HEK293 (cell line): ENCODE measurements at regions not wholly inside any gene's neighbourhood (a gene's known extent, or its start where the extent isn't known, plus 50 kb on each side); places are given as distances from the start of the nearest gene placed in this dataset.

Experiments
- CTCF ChIA-PET: fragments of 350-600 bp; formaldehyde crosslinking; extraction: SDS; loops from one replicate; lab custom pipeline; 2021; ENCODE audit warnings: antibody characterized with exemption; lab: Yijun Ruan, JAX
- POLR2A ChIA-PET: fragments of 300-600 bp; formaldehyde crosslinking; extraction: SDS; loops from one replicate; lab custom pipeline; 2020; ENCODE audit warnings: antibody characterized with exemption, inconsistent platforms; lab: Yijun Ruan, JAX
- H3K27ac ChIP-seq: fragments of 200-500 bp; sonication (Bioruptor generic); 2 replicates; pipeline ENCODE4 v1.5.1; 2014; ENCODE audit warnings: low read depth, low read length, control low read depth, inconsistent platforms; ENCODE audit errors: extremely low read depth
- H3K36me3 ChIP-seq, 2 experiments: fragments of 200-500 bp in 1 of 2; sonication (Bioruptor generic) in 1 of 2; 1 replicate in 1 of 2; 2 replicates in 1 of 2; pipeline ENCODE4 v1.5.1; 2014 to 2017; ENCODE audit warnings: inconsistent platforms in 2 of 2, low read length in 2 of 2; ENCODE audit not compliant: control insufficient read depth in 2 of 2, insufficient read depth in 1 of 2
- H3K4me1 ChIP-seq: fragments of 200-500 bp; sonication (Bioruptor generic); 2 replicates; pipeline ENCODE4 v1.5.1; 2014; ENCODE audit warnings: mild to moderate bottlenecking, low read length, inconsistent platforms; ENCODE audit not compliant: control insufficient read depth, insufficient read depth
- H3K4me3 ChIP-seq: 2 replicates; pipeline ENCODE4 v1.5.1; 2011; ENCODE audit warnings: low read depth, mild to moderate bottlenecking, control low read depth, low read length, moderate library complexity
- H3K9me3 ChIP-seq: fragments of 200-500 bp; sonication (Bioruptor generic); 2 replicates; pipeline ENCODE4 v1.5.1; 2014; ENCODE audit warnings: low read depth, low read length, inconsistent platforms; ENCODE audit not compliant: control insufficient read depth, insufficient read depth
- HOXC10 ChIP-seq: sonication (generic); formaldehyde crosslinking; IDR thresholded peaks from 2 replicates; pipeline ENCODE4 v1.8.1; 2023; ENCODE audit warnings: mild to moderate bottlenecking, missing genetic modification reagents
- KLF8 ChIP-seq: fragments of 450-650 bp; formaldehyde crosslinking; IDR thresholded peaks from 2 replicates; pipeline ENCODE4 v1.5.1; 2016; ENCODE audit warnings: missing biosample characterization, missing genetic modification characterization
- MYNN ChIP-seq: fragments of 450-650 bp; formaldehyde crosslinking; IDR thresholded peaks from 2 replicates; pipeline ENCODE4 v1.5.1; 2016; ENCODE audit warnings: missing biosample characterization, missing genetic modification characterization, borderline replicate concordance
- MZF1 ChIP-seq: fragments of 450-650 bp; formaldehyde crosslinking; IDR thresholded peaks from 2 replicates; pipeline ENCODE4 v1.5.1; 2017; ENCODE audit warnings: missing biosample characterization, missing genetic modification characterization, borderline replicate concordance
- SCRT2 ChIP-seq: fragments of 450-650 bp; formaldehyde crosslinking; IDR thresholded peaks from 2 replicates; pipeline ENCODE4 v1.5.1; 2016; ENCODE audit warnings: missing biosample characterization, missing genetic modification characterization
- SP2 ChIP-seq: fragments of 450-650 bp; formaldehyde crosslinking; IDR thresholded peaks from 2 replicates; pipeline ENCODE4 v1.5.1; 2016; ENCODE audit warnings: missing biosample characterization, missing genetic modification characterization
- SP3 ChIP-seq: fragments of 450-650 bp; formaldehyde crosslinking; IDR thresholded peaks from 2 replicates; pipeline ENCODE4 v1.5.1; 2016; ENCODE audit warnings: missing biosample characterization, missing genetic modification characterization
- TCF7L2 ChIP-seq: IDR thresholded peaks from 2 replicates; pipeline ENCODE4 v1.6.1; 2011; ENCODE audit warnings: low read depth, mild to moderate bottlenecking, inconsistent platforms, low read length, moderate library complexity, borderline replicate concordance
- TSHZ1 ChIP-seq: fragments of 450-650 bp; formaldehyde crosslinking; IDR thresholded peaks from 2 replicates; pipeline ENCODE4 v1.5.1; 2016; ENCODE audit warnings: missing biosample characterization, missing genetic modification characterization, borderline replicate concordance
- WT1 ChIP-seq: fragments of 450-650 bp; formaldehyde crosslinking; IDR thresholded peaks from 2 replicates; pipeline ENCODE4 v1.5.1; 2016; ENCODE audit warnings: missing biosample characterization, missing genetic modification characterization
- YY1 ChIP-seq: fragments of 450-650 bp; formaldehyde crosslinking; IDR thresholded peaks from 2 replicates; pipeline ENCODE4 v1.5.1; 2018; ENCODE audit warnings: missing biosample characterization, missing genetic modification characterization
- ZNF157 ChIP-seq: fragments of 450-650 bp; formaldehyde crosslinking; IDR thresholded peaks from 2 replicates; pipeline ENCODE4 v1.5.1; 2016; ENCODE audit warnings: missing biosample characterization, missing genetic modification characterization
- ZNF214 ChIP-seq: fragments of 450-650 bp; formaldehyde crosslinking; IDR thresholded peaks from 2 replicates; pipeline ENCODE4 v1.5.1; 2017; ENCODE audit warnings: missing biosample characterization, mild to moderate bottlenecking, missing genetic modification characterization, borderline replicate concordance
- ZNF26 ChIP-seq: fragments of 450-650 bp; formaldehyde crosslinking; IDR thresholded peaks from 2 replicates; pipeline ENCODE4 v1.5.1; 2016; ENCODE audit warnings: missing biosample characterization, missing genetic modification characterization
- ZNF274 ChIP-seq, 2 experiments: fragments of 200-500 bp in 1 of 2; fragments of 450-650 bp in 1 of 2; sonication (Bioruptor generic) in 1 of 2; formaldehyde crosslinking in 1 of 2; IDR thresholded peaks; 2 replicates each; pipeline versions ENCODE4 v1.5.1 to v1.6.1; 2014 to 2016; ENCODE audit warnings: borderline replicate concordance in 1 of 2, inconsistent platforms in 1 of 2, low read length in 1 of 2, missing biosample characterization in 1 of 2, missing genetic modification characterization in 1 of 2
- ZNF280D ChIP-seq: fragments of 450-650 bp; formaldehyde crosslinking; IDR thresholded peaks from 2 replicates; pipeline ENCODE4 v1.5.1; 2016; ENCODE audit warnings: missing biosample characterization, missing genetic modification characterization
- ZNF449 ChIP-seq: fragments of 450-650 bp; formaldehyde crosslinking; IDR thresholded peaks from 2 replicates; pipeline ENCODE4 v1.5.1; 2017; ENCODE audit warnings: missing biosample characterization, mild to moderate bottlenecking, missing genetic modification characterization, moderate library complexity
- ZNF548 ChIP-seq: fragments of 450-650 bp; formaldehyde crosslinking; IDR thresholded peaks from 2 replicates; pipeline ENCODE4 v1.5.1; 2016; ENCODE audit warnings: missing biosample characterization, missing genetic modification characterization
- ZNF670 ChIP-seq: fragments of 450-650 bp; formaldehyde crosslinking; IDR thresholded peaks from 2 replicates; pipeline ENCODE4 v1.5.1; 2016; ENCODE audit warnings: missing biosample characterization, missing genetic modification characterization, low read depth
- ZSCAN16 ChIP-seq: fragments of 450-650 bp; formaldehyde crosslinking; IDR thresholded peaks from 2 replicates; pipeline ENCODE4 v1.5.1; 2016; ENCODE audit warnings: missing biosample characterization, missing genetic modification characterization

GRCh38 chr9:3750321-3750720 lies 224.5 kb upstream of the RFX3 start:
- TF ChIP-seq ZNF157 (tag by site-specific recombination) = no peak
- no peak for TF ChIP-seq MZF1 (tag by site-specific recombination)
- no peak for TF ChIP-seq SP2 (tag by site-specific recombination)
- no peak for TF ChIP-seq WT1 (tag by site-specific recombination)
- TF ChIP-seq ZSCAN16 = no peak
- no peak for TF ChIP-seq SCRT2 (tag by site-specific recombination)
- TF ChIP-seq ZNF670 (tag by site-specific recombination) = no peak
- TF ChIP-seq TCF7L2 = no peak
- TF ChIP-seq MYNN (tag by site-specific recombination) = no peak
- TF ChIP-seq ZNF280D (tag by site-specific recombination) = no peak
- POLR2A ChIA-PET = no interaction called here

GRCh38 chr9:3746296-3747275 lies 220.8 kb upstream of the RFX3 start:
- H3K9me3 ChIP-seq = no peaks in the 10 kb centered on the region
- no peak for TF ChIP-seq KLF8
- TF ChIP-seq ZNF214 (tag by site-specific recombination) = no peak
- no peak for TF ChIP-seq ZNF548 (tag by site-specific recombination)
- ChIA-PET CTCF (interaction anchor here (1.7 kb wide), 1 partner anchor 621 kb away, joined by 8 read pairs; no protein-coding TSS in a partner anchor), POLR2A (no interaction called here)
- no peak overlapping the region for H3K4me3 ChIP-seq
- no peaks in the 10 kb centered on the region for H3K36me3 ChIP-seq
- H3K4me1 ChIP-seq = no peaks in the 10 kb centered on the region
- H3K27ac ChIP-seq = no peak overlapping the region

More at GRCh38 chr9:3750321-3750720, 224.5 kb upstream of the RFX3 start:
- Histone ChIP-seq H3K4me1 (no peaks in the 10 kb centered on the region), H3K27ac (no peak overlapping the region), H3K4me3 (no peak overlapping the region), H3K36me3 (no peaks in the 10 kb centered on the region), H3K9me3 (no peaks in the 10 kb centered on the region)
- CTCF ChIA-PET = interaction anchor here (0.7 kb wide), 1 partner anchor 11 kb away, joined by 3 read pairs; no protein-coding TSS in a partner anchor

- no peak overlapping the region for H3K4me3 ChIP-seq
- no peaks in the 10 kb centered on the region for H3K9me3 ChIP-seq
- H3K27ac ChIP-seq = no peak overlapping the region
- no peaks in the 10 kb centered on the region for H3K36me3 ChIP-seq
- ChIA-PET POLR2A (no interaction called here), CTCF (interaction anchor here (0.7 to 1.2 kb wide), 2 partner anchors 23 to 595 kb away, joined by 3 read pairs; no protein-coding TSS in a partner anchor)
- no peaks in the 10 kb centered on the region for H3K4me1 ChIP-seq
- TF ChIP-seq YY1 = no peak
- TF ChIP-seq TSHZ1 (tag by site-specific recombination) = no peak
- no peak for TF ChIP-seq HOXC10 (CRISPR knock-in tag)
- no peak for TF ChIP-seq ZNF26 (tag by site-specific recombination)
- TF ChIP-seq ZNF274 (IDR thresholded peaks at IDR 0.05; ENCODE audit: low read length) = no peak
- no peak for TF ChIP-seq ZNF274 (tag by site-specific recombination; IDR thresholded peaks at IDR 0.05; ENCODE audit: borderline replicate concordance)
- no peak for TF ChIP-seq SP3 (tag by site-specific recombination)
- no peak for TF ChIP-seq ZNF449
Measured at GRCh38 chr9:3743901-3744413, 218.2 kb upstream of the RFX3 start.
